NCI-H510A (cell line): ENCODE measurements at regions not wholly inside any gene's neighbourhood (a gene's known extent, or its start where the extent isn't known, plus 50 kb on each side); places are given as distances from the start of the nearest gene placed in this dataset.
"Not testable (repeated sequence)": the region's sequence is repeated elsewhere in the genome, so short reads cannot be mapped to it uniquely, and the experiment has no call there.

Experiments used
- DNase-seq: peaks from one replicate; lab custom pipeline; 2025; lab: John Stamatoyannopoulos, UW

- no peak for DNase-seq
Observed at GRCh38 chr3:150328654-150329040, 79.5 kb upstream of the TSC22D2 start.

GRCh38 chr3:150327678-150328653 is 80.1 kb upstream of the TSC22D2 start:
- DNase-seq, result no peak

GRCh38 chr3:150324788-150325187 is 83.3 kb upstream of the TSC22D2 start:
- DNase-seq, result no peak

- DNase-seq, result no peak
Observed at GRCh38 chr3:150324245-150324644, 83.9 kb upstream of the TSC22D2 start.

GRCh38 chr3:150323770-150324169 is 84.3 kb upstream of the TSC22D2 start:
- DNase-seq, result no peak

- not testable (repeated sequence) for DNase-seq
Observed at GRCh38 chr3:150323091-150323490, 85.0 kb upstream of the TSC22D2 start.

GRCh38 chr3:150320971-150321370 is 87.1 kb upstream of the TSC22D2 start:
- DNase-seq, result not testable (repeated sequence)

- no peak for DNase-seq
Observed at GRCh38 chr3:150319900-150320299, 88.2 kb upstream of the TSC22D2 start.

- DNase-seq, result no peak
Observed at GRCh38 chr3:150317469-150317868, 90.6 kb upstream of the TSC22D2 start.

- no peak for DNase-seq
Observed at GRCh38 chr3:150315721-150316120, 92.4 kb upstream of the TSC22D2 start.

- no peak for DNase-seq
Observed at GRCh38 chr3:150314248-150315004, 93.7 kb upstream of the TSC22D2 start.

- DNase-seq, result no peak
Observed at GRCh38 chr3:150312018-150312657, 96.0 kb upstream of the TSC22D2 start.

- DNase-seq, result no peak
Observed at GRCh38 chr3:150311156-150311555, 96.9 kb upstream of the TSC22D2 start.

- DNase-seq, result no peak
Observed at GRCh38 chr3:150309557-150309956, 98.5 kb upstream of the TSC22D2 start.

GRCh38 chr3:150309257-150309542 is 98.9 kb upstream of the TSC22D2 start:
- DNase-seq, result no peak

GRCh38 chr3:150308481-150309256 is 99.4 kb upstream of the TSC22D2 start:
- DNase-seq, result no peak

- no peak for DNase-seq
Observed at GRCh38 chr3:150308037-150308319, 100.1 kb upstream of the TSC22D2 start.

GRCh38 chr3:150307311-150308036 is 100.6 kb upstream of the TSC22D2 start:
- DNase-seq, result no peak

- DNase-seq, result no peak
Observed at GRCh38 chr3:150306906-150307305, 101.2 kb upstream of the TSC22D2 start.

GRCh38 chr3:150306083-150306482 is 102.0 kb upstream of the TSC22D2 start:
- no peak for DNase-seq

GRCh38 chr3:150303768-150304167 is 104.3 kb upstream of the TSC22D2 start:
- no peak for DNase-seq

GRCh38 chr3:150302246-150302645 is 105.9 kb upstream of the TSC22D2 start:
- no peak for DNase-seq
